D341Med (cell line): ENCODE measurements at regions not wholly inside any gene's neighbourhood (a gene's known extent, or its start where the extent isn't known, plus 50 kb on each side); places are given as distances from the start of the nearest gene placed in this dataset.

ENCODE experiments used
- DNase-seq: peaks from one replicate; pipeline ENCODE4 v3.0.0; 2012; ENCODE audit warnings: low spot score

DNA sequence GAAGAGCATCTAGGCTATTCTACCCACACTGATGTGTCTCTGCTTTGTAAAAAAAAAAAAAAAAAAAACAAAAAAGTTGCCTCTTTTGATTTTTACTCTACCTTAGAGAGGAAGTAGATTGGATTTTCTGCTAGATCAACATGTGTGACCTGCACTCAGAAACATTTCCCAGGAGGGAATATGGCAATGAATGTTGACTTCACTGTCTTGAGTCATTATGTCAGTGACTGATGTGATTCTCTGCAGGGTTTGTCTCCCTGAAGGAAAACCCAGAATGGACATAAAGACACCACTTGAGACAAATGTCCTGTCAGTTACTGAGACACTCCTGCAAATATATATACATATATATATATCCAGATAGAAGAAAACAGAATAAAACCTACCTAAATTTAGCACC is 370.3 kb downstream of the BMPER start:
- no peak for DNase-seq

DNA sequence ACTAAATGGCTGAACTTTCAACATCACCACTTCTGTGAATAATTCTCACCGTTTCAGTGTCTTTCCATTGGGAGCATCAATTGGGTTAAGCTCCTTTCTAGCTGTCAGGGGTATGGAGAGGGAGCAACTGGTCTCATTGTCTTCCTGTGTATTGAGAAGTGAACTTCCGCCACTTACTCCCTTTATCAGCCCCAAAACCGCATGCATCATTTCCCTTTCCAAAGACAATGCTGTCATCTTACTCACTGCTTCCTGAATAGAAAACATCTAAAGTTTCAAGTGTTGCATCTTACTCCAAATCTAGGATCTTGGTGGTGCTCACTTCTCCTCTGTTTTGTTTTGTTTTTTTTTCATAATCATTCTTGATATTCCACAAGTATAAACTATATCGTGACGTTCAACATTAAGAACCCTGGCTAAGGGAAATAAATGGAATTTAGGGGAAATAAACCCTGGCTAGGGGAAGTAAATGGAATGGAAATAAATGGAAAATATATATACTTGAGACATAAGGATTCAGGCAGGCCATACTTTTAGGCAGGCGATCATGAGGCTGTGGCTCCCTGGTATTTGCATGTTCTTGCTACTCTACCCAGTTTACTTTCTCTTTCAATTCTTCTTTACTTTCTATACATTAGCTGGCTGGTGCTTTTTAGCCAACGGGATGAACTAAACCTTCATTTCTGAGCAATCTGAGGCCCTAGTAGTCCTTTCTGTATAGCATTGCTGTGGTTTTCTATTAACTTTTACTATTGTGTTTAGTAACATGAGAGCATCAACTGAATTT is 371.9 kb downstream of the BMPER start:
- DNase-seq = no peak

DNA sequence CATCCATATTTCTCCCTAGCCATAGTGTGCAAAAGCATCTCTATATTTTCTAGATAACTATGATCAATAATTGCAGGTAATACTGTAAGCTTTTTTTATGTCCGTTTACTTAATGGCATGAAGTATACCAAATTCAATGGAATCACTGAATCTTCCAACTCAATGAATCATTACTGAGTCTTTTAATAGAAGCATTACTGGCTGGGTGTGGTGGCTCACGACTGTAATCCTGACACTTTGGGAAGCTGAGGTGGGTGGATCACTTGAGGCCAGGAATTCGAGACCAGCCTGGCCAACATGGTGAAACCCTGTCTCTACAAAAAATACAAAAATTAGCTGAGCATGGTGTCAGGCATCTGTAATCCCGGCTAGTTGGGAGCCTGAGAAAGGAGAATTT is 372.5 kb downstream of the BMPER start:
- DNase-seq = no peak

DNA sequence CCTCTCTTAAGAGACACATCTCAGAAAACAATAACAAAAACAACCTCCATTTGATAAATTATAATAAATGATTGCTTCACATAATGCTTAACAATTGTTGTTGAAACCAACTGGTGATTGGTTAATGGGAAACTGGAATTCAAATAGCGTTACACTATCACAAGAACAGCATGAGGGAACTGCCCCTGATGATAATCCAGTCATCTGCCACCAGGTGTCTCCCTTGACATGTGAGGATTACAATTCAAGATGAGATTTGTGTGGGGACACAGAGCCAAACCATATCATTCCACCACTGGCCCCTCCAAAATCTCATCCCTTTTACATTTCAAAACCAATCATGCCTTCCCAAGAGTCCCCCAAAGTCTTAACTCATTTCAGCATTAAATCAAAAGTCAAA is 375.9 kb downstream of the BMPER start:
- DNase-seq = no peak

DNA sequence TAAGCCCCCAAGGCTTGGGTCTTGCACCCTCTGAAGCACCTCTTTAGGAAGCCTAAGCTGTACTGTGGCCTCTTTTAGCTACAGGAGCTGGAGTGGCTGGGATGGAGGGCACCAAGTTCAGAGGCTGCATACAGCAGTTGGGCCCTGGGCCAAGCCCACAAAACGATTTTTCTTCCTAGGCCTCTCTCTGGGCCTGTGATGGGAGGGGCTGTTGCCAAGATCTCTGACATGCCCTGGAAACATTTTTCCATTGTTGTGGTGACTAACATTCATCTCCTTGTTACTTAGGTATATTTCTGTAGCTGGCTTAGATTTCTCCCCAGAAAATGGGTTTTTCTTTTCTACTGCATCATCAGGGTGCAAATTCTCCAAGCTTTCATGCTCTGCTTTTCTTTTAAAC is 375.7 kb upstream of the NPSR1 start:
- DNase-seq = no peak

DNA sequence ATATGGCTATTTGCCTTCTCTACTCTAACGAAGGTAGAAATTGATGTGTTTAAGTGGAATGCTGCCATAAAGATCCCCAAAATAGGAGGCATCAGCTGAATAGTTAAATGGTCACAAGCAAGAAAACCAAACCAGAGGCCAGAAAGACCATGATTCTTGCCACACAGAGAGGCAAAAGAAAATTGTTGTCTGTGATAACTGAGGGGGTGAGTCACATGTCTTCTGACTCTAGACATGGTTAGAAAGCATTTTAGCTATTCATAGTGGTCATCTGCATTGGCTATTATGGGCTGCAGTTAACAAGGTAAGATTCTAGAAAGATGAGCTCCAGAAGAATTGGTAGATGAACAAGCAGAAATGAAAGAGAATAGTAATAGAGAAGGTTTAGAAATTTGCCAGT is 361.4 kb upstream of the NPSR1 start:
- DNase-seq = no peak

DNA sequence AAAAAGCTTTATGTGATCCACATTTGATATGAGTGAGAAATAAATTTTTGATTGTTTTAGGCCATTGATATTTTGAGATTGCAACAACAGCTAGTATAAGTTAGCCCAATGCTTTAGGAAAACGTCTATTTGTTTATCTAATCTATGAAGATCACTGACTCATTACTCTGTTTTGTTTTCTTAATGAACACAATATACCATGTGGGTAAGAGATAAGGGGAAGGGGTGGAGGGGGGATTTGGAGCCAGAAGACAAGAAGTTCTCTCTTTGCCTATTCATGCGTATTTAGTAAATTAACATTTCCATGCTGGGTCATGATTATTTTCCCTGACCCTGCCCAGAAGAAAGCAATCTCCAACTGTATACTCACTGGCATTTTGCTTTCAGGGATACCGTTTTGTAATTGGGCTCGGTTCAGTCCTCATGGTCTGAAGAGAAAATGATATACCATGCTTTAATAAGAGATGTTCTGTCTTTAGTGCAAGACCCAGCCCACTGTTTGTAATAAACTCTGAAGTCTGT is 359.5 kb upstream of the NPSR1 start:
- DNase-seq = no peak

DNA sequence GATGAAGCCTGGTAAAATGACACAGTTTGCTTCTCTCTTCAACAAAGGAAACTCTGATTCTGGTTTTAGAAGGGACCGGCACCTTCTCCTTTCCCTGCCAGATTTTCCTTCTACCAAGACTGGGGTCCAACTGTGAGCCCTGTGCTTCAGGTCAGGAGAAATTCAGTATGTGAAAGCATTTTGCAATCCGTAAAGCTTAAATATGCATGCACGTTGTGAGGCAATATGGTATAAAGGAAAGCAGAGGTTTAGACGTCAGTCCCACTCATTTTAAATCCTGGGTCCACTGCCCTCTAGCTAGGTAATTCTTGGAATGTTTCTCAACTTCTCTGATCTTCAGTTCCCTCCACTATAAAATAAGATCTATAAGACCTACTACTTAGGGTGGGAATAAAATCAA is 359.0 kb upstream of the NPSR1 start:
- DNase-seq = no peak

DNA sequence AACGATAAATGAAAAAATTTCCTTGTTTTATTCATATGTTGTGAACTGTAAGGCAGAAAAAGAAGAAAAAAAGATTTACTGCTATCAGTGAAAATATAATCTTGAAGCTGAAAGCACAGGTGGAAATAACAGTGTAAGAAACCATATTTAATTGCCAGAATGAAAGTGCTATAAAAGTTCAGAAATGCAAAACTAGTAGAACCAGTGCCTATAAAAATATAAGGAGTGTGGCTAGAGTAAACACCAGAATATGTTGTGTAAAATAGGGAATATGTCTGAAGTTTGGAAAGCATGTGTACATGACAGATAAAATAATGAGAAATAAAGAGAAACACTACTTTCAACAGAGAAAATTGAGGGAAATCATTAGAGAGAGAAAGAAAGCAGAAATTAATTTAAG is 350.5 kb upstream of the NPSR1 start:
- no peak for DNase-seq

DNA sequence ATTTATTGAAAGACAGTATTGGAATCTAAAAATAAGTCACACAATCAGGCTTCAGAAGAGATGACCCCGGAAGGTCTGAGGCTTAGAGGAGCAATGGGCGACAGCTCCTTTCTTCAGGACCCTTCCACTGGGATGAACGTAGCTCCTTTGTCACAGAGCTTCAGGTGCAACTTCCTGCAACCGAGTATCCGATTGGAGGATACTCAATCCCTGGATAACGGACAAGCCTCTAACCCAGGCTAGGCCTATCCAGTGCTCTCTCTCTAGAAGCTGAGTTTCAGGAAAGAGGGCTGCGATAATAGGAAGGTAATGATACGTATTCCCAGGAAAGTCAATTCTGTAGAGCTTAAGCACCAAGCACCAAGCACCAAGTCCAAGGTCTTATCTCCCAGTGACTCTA is 349.4 kb upstream of the NPSR1 start:
- DNase-seq = no peak

DNA sequence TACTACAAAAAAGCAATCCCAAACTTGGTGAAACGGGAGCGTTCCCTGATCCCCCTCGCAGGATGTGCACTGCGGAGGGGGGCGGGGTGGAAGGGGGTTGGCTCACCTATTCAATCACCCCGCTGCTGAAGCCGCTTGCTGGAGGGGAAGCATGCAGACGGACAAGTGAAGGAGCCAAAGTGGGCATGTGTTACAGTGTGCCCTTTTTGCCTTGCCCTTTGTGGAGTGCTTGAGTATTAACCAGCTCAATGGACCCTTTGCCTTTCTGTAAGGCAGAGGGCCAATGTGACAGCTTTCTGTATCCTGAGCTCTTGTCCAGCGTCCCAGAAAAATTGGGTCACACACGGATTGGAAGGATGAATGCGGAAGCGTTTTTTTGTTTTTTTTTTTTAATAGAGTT is 348.9 kb upstream of the NPSR1 start:
- no peak for DNase-seq

DNA sequence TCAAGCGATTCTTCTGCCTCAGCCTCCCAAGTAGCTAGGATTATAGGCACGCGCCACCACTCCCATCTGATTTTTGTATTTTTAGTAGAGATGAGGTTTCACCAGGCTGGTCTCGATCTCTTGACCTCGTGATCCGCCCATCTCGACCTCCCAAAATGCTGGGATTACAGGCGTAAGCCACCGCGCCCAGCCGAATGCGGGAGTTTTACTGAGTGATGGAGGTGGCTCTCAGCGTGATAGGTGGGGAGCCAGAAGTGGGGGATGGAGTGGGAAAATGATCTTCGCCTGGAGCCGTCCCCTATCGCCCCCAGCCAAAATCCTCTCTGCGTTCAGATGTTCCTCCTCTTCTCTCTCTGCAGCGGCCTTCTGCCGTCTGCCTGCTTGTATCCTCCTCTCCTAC is 348.4 kb upstream of the NPSR1 start:
- no peak for DNase-seq

DNA sequence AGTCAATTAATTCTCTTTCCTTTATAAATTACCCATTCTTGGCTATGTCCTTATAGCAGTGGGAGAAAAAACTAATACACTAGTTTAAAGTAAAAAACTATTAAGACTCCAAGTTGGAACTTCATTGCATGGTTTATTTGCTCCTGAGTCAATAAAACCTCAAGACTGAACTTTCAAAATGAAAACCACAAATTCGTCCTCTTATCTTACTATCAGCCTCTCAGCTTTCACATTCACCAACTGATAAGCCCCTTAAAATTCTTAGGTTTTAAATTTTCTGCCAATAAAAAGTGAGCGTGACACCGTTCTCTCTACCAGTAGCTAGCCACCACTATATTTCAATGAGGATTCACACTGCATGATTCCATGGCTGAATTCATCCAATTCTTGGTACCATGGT is 346.4 kb upstream of the NPSR1 start:
- DNase-seq = no peak

DNA sequence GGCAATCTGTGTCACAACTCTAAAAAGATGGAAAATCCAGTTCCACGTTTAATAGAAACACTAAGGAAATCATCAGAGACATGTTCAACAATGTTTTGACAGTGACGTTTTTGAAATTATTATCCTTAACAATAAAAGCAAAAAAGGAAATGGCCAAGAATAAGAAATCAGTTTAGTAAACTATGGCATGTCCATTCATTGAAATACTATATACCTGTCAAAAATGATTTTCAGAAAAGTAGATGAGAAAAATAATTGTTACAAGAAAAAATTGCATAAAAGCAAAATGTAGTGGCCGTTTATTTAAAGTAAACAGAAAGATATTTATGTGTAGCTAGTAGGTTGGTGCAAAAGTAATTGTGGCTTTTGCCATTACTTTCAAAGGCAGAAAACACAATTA is 345.4 kb upstream of the NPSR1 start:
- DNase-seq = no peak

DNA sequence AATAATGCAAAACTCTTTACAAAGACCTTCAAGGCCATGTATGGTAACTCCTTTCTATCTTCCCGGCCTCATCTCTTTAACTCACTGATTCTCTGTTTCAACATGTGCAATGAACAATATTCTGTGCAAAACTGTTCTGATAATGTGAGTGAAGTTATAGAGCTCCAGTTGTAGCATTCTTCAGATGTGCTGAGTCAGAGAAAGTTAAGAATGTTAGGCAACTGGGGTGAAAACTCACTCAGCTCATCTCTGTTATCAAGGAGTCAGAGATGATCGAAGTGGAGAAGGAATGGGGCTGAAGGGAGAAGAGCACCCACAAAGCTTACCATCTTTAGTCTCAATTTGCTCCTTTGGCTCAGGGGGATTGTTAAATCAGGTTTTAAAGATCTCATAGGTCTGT is 344.7 kb upstream of the NPSR1 start:
- no peak for DNase-seq

DNA sequence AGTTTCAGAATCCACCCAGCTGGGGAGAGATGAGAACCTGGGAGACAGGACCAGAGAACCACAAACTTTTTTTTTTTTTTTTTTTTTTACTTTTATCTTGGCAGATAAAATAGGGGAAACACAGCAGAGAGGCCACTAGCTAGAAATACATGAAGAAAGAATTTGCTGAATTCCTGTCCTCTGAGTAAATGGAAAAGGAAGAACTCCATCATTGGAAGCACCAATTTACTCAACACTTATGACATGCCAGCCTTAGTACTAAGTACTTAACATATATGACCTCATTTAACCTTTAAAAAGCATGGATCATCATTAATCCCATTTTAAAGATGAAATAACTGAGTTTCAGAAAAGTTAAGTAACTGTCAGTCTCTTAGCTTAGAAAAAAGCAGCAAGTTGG is 343.0 kb upstream of the NPSR1 start:
- DNase-seq = no peak

DNA sequence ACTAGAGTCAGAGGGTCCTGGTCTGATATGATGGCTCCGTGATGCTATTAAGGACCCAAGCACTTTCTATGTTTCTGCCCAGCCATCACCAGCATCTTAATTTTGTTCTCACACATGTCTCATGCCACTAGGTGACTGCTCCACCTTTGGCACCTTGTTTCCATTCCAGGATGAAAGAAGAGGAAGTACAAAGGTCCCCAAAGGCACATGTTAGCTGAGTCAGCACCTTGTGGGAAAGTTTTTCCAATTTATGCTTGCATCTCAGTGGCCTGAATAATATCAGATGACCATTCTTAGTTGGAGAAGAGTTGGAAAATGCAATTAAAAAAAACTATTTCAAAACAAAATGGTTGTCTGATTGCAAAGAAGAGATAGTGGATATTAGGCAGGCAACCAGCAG is 341.0 kb upstream of the NPSR1 start:
- no peak for DNase-seq

DNA sequence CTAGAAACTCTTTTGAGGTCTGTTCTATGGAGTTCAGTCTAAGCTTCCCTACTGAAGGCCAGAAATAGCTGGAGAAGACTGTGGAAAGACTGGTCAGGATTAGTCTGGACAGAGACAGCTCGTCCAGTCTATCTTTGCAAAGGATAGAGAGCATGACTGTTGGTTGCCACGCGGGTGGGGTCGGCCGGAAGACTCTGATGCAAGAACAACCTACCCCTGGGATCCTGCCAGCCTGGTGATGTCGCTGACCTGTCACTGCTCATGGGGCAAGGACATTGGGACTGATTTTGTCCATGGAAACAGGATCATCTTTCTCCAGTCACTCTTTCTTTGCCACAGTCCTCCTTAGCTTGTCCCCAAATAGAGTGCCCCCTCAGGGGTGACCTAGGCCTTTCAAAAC is 337.6 kb upstream of the NPSR1 start:
- DNase-seq = no peak

DNA sequence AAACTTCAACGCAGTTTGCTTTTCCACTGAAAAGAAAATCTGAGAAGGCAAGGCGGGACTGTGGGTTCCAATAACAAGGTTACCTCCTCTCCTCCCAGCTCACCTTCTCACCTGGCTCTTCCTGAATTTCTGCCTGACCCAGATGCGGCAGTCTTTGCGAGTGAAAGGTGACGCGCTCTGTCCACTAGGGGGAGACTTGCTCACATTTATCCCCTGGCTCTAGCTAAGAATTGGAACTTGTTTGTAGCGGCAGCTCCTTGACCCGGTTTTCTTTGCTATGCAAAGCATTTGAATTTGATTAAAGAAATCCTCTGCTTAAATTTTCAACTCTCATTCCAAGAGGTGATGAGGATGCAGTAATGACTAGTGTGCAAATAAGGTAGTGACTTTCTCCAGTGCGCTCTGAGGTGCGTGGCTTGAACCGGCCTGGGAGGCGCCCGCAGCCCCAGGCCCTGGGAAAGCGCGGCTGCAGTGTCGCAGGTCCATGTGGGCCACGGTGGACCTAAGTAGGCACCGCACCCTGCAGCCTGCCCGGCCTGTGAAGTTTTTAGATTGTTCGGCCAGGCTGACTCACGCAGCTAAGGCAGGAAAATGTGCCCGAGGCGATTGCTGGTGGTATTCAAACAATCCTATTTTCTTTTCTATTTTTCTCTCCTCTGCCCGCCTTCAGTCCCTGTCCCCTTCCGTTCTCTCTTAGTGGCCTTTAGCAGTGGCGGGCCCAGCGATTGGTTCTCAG is 336.9 kb upstream of the NPSR1 start:
- DNase-seq = peak; percentile 80

DNA sequence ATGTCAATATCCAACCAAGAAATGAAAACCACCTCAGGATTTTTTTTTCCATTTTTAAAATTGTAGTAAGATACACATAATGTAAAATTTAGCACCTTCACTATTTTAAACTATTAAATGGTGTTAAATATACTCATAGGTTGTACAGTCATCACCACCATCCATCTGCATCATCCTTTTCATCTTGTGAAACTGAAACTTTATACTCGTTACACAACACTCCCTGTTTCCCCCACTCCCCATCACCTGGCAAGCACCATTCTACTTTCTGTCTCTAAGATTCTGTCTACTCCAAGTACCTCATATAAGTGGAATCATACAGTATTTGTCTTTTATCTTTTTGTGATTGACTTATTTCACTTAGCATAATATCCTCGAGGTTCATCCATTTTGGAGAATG is 335.2 kb upstream of the NPSR1 start:
- no peak for DNase-seq

DNA sequence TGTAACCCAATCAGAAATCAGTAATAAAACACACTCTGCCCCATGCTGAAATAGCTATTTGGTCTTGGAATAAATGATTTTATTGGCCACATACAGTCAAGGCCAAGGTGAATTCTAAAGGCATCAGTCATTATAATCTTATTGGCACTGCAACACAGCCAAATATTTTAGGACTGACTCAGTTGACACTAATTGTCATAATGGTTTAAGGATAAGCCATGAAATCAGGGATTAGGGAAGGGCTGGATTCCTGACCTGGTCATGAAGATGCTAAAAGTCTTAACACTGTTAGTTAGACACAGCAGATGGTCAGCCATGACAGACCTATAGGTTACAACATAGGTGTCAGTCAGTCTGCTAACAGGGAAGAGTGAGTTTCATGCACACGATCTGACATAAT is 330.3 kb upstream of the NPSR1 start:
- no peak for DNase-seq

DNA sequence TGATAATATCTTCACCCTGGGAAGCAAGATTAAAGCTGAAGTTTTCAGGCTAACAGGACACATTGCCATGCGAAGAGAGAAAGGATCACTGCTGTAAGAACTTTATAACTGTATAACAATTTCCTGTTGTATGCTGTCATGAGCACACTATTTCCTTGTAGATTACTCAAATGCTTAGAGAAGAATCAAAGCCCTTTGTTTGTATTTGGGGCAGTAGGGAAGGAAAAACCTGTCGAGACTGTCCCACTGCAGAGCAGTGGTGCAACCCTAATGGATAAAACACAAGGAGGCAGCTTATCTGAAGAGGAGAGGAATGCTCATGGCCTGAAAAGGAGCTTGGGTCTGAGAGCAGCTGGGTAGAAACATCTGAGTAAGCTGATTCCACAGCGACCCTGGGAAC is 327.7 kb upstream of the NPSR1 start:
- no peak for DNase-seq

DNA sequence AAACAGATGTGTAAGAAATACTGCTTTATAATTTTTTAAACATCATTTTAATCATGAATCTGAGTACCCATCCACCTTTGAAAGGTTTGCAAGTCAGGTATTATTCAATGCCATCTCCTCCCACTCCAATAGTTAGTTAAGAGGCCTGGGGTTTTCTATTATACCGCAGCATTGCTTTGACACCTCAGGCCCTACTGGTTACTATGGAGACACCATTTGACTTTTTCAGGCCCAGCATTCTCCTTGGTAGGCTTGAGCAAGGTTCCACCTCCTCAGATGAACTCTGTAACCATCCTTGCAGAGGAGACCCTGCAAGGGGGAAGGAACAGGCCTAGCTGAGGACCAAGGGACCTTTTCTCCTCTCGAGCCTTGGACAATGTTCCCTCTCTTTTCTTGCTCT is 326.9 kb upstream of the NPSR1 start:
- DNase-seq = no peak

DNA sequence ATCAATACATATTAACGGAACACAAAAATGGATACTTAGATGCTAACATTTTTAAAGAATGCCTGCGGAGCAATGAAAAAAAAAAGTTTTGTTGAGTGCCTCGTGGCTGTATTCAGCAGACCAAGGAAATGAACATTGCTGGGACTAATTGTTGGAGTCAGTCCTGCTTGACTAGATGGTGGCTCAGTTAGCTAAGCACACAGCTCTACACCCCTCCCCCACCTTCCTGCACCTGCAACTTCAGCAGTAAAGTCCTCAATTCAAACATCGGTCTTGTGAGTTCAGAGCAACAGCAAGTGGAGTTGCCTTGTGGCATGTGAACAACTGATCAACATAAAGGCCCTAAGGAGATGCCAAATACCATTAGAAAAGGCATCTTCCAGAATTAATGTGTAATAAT is 326.0 kb upstream of the NPSR1 start:
- DNase-seq = no peak
